H1 (cell line): ENCODE measurements at regions not wholly inside any gene's neighbourhood (a gene's known extent, or its start where the extent isn't known, plus 50 kb on each side); places are given as distances from the start of the nearest gene placed in this dataset.

Experiments
- TF ChIP-seq, protein P1 (sequence below), 3 experiments: IDR thresholded peaks; 1 replicate in 2 of 3; 2 replicates in 1 of 3; pipeline versions ENCODE4 v1.5.1 to v1.6.1; 2011; ENCODE audit warnings: low read length in 3 of 3, mild to moderate bottlenecking in 3 of 3, inconsistent platforms in 2 of 3, low read depth in 1 of 3, moderate library complexity in 1 of 3; ENCODE audit not compliant: insufficient read depth in 1 of 3; ENCODE audit errors: control extremely low read depth in 1 of 3

- TF ChIP-seq, protein P1, sequence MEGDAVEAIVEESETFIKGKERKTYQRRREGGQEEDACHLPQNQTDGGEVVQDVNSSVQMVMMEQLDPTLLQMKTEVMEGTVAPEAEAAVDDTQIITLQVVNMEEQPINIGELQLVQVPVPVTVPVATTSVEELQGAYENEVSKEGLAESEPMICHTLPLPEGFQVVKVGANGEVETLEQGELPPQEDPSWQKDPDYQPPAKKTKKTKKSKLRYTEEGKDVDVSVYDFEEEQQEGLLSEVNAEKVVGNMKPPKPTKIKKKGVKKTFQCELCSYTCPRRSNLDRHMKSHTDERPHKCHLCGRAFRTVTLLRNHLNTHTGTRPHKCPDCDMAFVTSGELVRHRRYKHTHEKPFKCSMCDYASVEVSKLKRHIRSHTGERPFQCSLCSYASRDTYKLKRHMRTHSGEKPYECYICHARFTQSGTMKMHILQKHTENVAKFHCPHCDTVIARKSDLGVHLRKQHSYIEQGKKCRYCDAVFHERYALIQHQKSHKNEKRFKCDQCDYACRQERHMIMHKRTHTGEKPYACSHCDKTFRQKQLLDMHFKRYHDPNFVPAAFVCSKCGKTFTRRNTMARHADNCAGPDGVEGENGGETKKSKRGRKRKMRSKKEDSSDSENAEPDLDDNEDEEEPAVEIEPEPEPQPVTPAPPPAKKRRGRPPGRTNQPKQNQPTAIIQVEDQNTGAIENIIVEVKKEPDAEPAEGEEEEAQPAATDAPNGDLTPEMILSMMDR (IDR thresholded peaks at IDR 0.05; ENCODE audit: control extremely low read depth in 1 of 3, insufficient read depth in 1 of 3, low read depth in 1 of 3, low read length in 3 of 3) = no peak
These were observed 798.8 kb upstream of the HS6ST1 start (continued) for GRCh38 chr2:129117434-129117833.
